Coronary artery (tissue), 2 donors: ENCODE measurements at regions not wholly inside any gene's neighbourhood (a gene's known extent, or its start where the extent isn't known, plus 50 kb on each side); places are given as distances from the start of the nearest gene placed in this dataset.

Experiments
- DNase-seq: peaks from one replicate; pipeline ENCODE4 v3.0.0-alpha.2; 2017; ENCODE audit warnings: low spot score
- H3K27ac ChIP-seq, 2 donors: fragments of 200-600 bp; sonication (generic); one replicate each; pipeline ENCODE4 v1.5.1; 2016 to 2019
- H3K4me3 ChIP-seq: fragments of 200-600 bp; sonication (generic); 2 replicates; pipeline ENCODE4 v1.5.1; 2016; ENCODE audit warnings: mild to moderate bottlenecking, moderate library complexity
- TF ChIP-seq, protein P1 (sequence below): fragments of 200-600 bp; sonication (generic); IDR thresholded peaks from one replicate; pipeline ENCODE4 v1.5.1; 2019; ENCODE audit warnings: antibody characterized with exemption

GRCh38 chr1:218587900-218588299 lies 242.8 kb downstream of the TGFB2 start:
- Histone ChIP-seq H3K4me3 (no peak overlapping the region), H3K27ac (no peak overlapping the region)
- no peak for DNase-seq
- TF ChIP-seq, protein P1, sequence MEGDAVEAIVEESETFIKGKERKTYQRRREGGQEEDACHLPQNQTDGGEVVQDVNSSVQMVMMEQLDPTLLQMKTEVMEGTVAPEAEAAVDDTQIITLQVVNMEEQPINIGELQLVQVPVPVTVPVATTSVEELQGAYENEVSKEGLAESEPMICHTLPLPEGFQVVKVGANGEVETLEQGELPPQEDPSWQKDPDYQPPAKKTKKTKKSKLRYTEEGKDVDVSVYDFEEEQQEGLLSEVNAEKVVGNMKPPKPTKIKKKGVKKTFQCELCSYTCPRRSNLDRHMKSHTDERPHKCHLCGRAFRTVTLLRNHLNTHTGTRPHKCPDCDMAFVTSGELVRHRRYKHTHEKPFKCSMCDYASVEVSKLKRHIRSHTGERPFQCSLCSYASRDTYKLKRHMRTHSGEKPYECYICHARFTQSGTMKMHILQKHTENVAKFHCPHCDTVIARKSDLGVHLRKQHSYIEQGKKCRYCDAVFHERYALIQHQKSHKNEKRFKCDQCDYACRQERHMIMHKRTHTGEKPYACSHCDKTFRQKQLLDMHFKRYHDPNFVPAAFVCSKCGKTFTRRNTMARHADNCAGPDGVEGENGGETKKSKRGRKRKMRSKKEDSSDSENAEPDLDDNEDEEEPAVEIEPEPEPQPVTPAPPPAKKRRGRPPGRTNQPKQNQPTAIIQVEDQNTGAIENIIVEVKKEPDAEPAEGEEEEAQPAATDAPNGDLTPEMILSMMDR: no peak

GRCh38 chr1:218588540-218589172 lies 243.5 kb downstream of the TGFB2 start:
- no peak overlapping the region for H3K4me3 ChIP-seq
- DNase-seq: no peak
- TF ChIP-seq, protein P1: no peak
- H3K27ac ChIP-seq: no peak overlapping the region

- no peak for DNase-seq
- no peak overlapping the region for H3K4me3 ChIP-seq
- H3K27ac ChIP-seq: no peak overlapping the region
- TF ChIP-seq, protein P1: no peak
Observed at GRCh38 chr1:218589487-218589886, 244.4 kb downstream of the TGFB2 start.

DNA sequence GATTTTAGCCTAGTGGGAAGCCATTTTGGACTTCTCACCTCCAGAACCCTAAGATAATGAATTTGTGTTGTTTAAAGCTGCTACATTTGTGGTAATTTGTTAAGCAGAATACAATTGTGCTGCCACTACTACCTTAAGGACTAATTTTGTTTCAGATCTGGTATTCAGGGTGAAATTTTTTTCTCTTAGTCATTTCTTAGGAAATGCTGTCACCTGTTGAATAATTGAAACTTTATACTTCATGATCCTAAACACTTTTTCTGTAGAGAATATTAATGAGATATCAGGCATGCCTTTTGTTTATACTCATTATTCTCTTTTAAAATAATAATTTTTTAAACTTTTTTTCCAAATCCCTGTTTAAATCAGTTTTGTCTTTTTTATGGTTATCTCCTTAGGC lies 246.8 kb downstream of the TGFB2 start:
- TF ChIP-seq, protein P1: no peak
- no peak overlapping the region for H3K4me3 ChIP-seq
- DNase-seq: no peak

DNA sequence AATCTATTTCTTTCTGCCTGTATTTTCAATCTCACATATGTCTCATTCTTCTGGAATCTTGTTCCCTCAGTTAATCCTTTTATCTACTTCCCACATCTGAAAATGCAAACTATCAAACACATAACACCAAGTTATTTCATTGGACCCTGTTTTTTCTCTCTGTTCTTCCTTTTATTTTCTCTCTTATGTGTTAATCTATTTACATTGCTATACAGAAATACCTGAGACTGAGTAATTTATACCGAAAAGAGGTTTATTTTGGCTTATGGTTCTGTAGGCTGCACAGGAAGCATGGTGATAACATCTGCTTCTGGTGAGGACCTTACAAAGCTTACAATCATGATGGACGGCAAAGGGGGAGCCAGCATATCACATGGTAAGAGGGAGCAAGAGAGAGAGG lies 247.6 kb downstream of the TGFB2 start:
- TF ChIP-seq, protein P1: no peak

More for the DNA sequence above, 246.8 kb downstream of the TGFB2 start:
- no peak overlapping the region for H3K27ac ChIP-seq

GRCh38 chr1:218600968-218601367 lies 255.8 kb downstream of the TGFB2 start:
- TF ChIP-seq, protein P1: no peak
- Histone ChIP-seq H3K27ac (no peak overlapping the region), H3K4me3 (no peak overlapping the region)
- no peak for DNase-seq

More for the DNA sequence above, 247.6 kb downstream of the TGFB2 start:
- no peak for DNase-seq
- Histone ChIP-seq H3K4me3 (no peak overlapping the region), H3K27ac (no peak overlapping the region)

GRCh38 chr1:218604217-218604616 lies 259.1 kb downstream of the TGFB2 start:
- no peak for DNase-seq
- TF ChIP-seq, protein P1: no peak
- Histone ChIP-seq H3K4me3 (no peak overlapping the region), H3K27ac (no peak overlapping the region)
